H1 (cell line): ENCODE measurements at regions not wholly inside any gene's neighbourhood (a gene's known extent, or its start where the extent isn't known, plus 50 kb on each side); places are given as distances from the start of the nearest gene placed in this dataset.

Source experiments
- CTCF ChIA-PET: fragments of 300-600 bp; sonication (Branson Sonifier 250); formaldehyde crosslinking; loops from one replicate; lab custom pipeline; 2021; ENCODE audit not compliant: partially characterized antibody; lab: Charles Lee
- POLR2A ChIA-PET: fragments of 300-600 bp; sonication (Branson Sonifier 250); formaldehyde crosslinking; loops from one replicate; lab custom pipeline; 2021; ENCODE audit warnings: inconsistent platforms; ENCODE audit not compliant: partially characterized antibody; lab: Charles Lee
- DNase-seq, 2 experiments: peaks; one replicate each; pipeline versions ENCODE4 v3.0.0 to v3.0.0-alpha.2; 2010 to 2022; ENCODE audit warnings: low spot score in 2 of 2, low read depth in 1 of 2, mixed read lengths in 1 of 2
- FAIRE-seq: peaks from 2 replicates; lab custom pipeline; 2011; peaks lifted over from hg19 to GRCh38; lab: Jason Lieb, UNC
- H2AFZ ChIP-seq: 2 replicates; pipeline ENCODE4 v1.8.1; 2012; ENCODE audit warnings: low read length, inconsistent platforms
- H2AK5ac ChIP-seq: 2 replicates; pipeline ENCODE4 v1.6.1; 2013; ENCODE audit warnings: low read depth, low read length
- H2BK120ac ChIP-seq: replicated peaks from 2 replicates; pipeline ENCODE3; 2013; ENCODE audit warnings: low read depth, low read length, inconsistent platforms
- H2BK12ac ChIP-seq: 2 replicates; pipeline ENCODE4 v1.6.1; 2013; ENCODE audit warnings: low read depth, low read length
- H2BK15ac ChIP-seq: 2 replicates; pipeline ENCODE4 v1.6.1; 2013; ENCODE audit warnings: low read length
- H2BK20ac ChIP-seq: 2 replicates; pipeline ENCODE4 v1.6.1; 2013; ENCODE audit warnings: low read length
- H2BK5ac ChIP-seq: 2 replicates; pipeline ENCODE4 v1.6.1; 2013; ENCODE audit warnings: low read depth, low read length
- H3K14ac ChIP-seq: 2 replicates; pipeline ENCODE4 v1.6.1; 2013; ENCODE audit warnings: inconsistent platforms; ENCODE audit not compliant: insufficient read length
- H3K18ac ChIP-seq: 2 replicates; pipeline ENCODE4 v1.6.1; 2013; ENCODE audit warnings: low read length; ENCODE audit errors: extremely low read depth
- H3K23ac ChIP-seq: 2 replicates; pipeline ENCODE4 v1.6.1; 2013; ENCODE audit warnings: inconsistent platforms; ENCODE audit not compliant: insufficient read length
- H3K23me2 ChIP-seq: 2 replicates; pipeline ENCODE4 v1.6.1; 2013; ENCODE audit warnings: low read depth, low read length
- H3K27ac ChIP-seq: 2 replicates; pipeline ENCODE4 v1.6.1; 2011; ENCODE audit warnings: low read depth, low read length, inconsistent platforms
- H3K27me3 ChIP-seq, 4 experiments: replicated peaks in 1 of 4; 1 replicate in 1 of 4; 2 replicates in 3 of 4; pipeline versions ENCODE4 v1.6.1 to v1.8.1; 2011 to 2013; ENCODE audit warnings: low read length in 3 of 4, mild to moderate bottlenecking in 3 of 4, inconsistent platforms in 2 of 4, mixed read lengths in 2 of 4, moderate library complexity in 1 of 4; ENCODE audit not compliant: control insufficient read depth in 3 of 4, insufficient read depth in 3 of 4; ENCODE audit errors: extremely low read depth in 1 of 4
- H3K36me3 ChIP-seq, 4 experiments: 2 replicates each; pipeline versions ENCODE4 v1.6.1 to v1.8.1; 2011 to 2013; ENCODE audit warnings: mild to moderate bottlenecking in 4 of 4, low read length in 3 of 4, moderate library complexity in 2 of 4, control low read depth in 1 of 4, inconsistent platforms in 1 of 4; ENCODE audit not compliant: insufficient read depth in 4 of 4, control insufficient read depth in 2 of 4
- H3K4ac ChIP-seq: replicated peaks from 2 replicates; pipeline ENCODE3; 2013; ENCODE audit warnings: low read length, low read depth, mixed read lengths, inconsistent platforms; ENCODE audit not compliant: insufficient read length
- H3K4me1 ChIP-seq, 4 experiments: replicated peaks in 1 of 4; 1 replicate in 1 of 4; 2 replicates in 3 of 4; pipeline versions ENCODE4 v1.6.1 to v1.8.1; 2011 to 2013; ENCODE audit warnings: low read length in 3 of 4, inconsistent platforms in 2 of 4, mixed read lengths in 1 of 4; ENCODE audit not compliant: insufficient read depth in 4 of 4, control insufficient read depth in 3 of 4
- H3K4me2 ChIP-seq, 2 experiments: 2 replicates each; pipeline versions ENCODE4 v1.6.1 to v1.8.1; 2011 to 2013; ENCODE audit warnings: low read depth in 2 of 2, low read length in 2 of 2, control low read depth in 1 of 2, inconsistent platforms in 1 of 2, mild to moderate bottlenecking in 1 of 2; ENCODE audit not compliant: insufficient read depth in 1 of 2
- H3K4me3 ChIP-seq, 4 experiments: fragments of 200-600, 300-600 bp in 1 of 4; sonication (generic), shearing (Covaris generic), sonication (Bioruptor Twin) in 1 of 4; 2 replicates each; pipeline versions ENCODE4 v1.5.1 to v1.8.1; 2011 to 2016; ENCODE audit warnings: low read length in 4 of 4, low read depth in 3 of 4, control low read depth in 2 of 4, inconsistent platforms in 2 of 4, mild to moderate bottlenecking in 2 of 4, mixed read lengths in 1 of 4, moderate library complexity in 1 of 4; ENCODE audit not compliant: insufficient read depth in 2 of 4; ENCODE audit errors: extremely low read depth in 1 of 4
- H3K56ac ChIP-seq: replicated peaks from 2 replicates; pipeline ENCODE3; 2013; ENCODE audit warnings: low read depth, mild to moderate bottlenecking, mixed read lengths, low read length, inconsistent platforms; ENCODE audit not compliant: insufficient read length
- H3K79me1 ChIP-seq: 2 replicates; pipeline ENCODE4 v1.6.1; 2013; ENCODE audit warnings: low read depth, low read length, control low read depth
- H3K79me2 ChIP-seq, 2 experiments: 2 replicates each; pipeline versions ENCODE4 v1.6.1 to v1.8.1; 2012 to 2013; ENCODE audit warnings: low read length in 2 of 2, mild to moderate bottlenecking in 2 of 2, inconsistent platforms in 1 of 2; ENCODE audit not compliant: insufficient read depth in 2 of 2, control insufficient read depth in 1 of 2
- H3K9ac ChIP-seq, 4 experiments: replicated peaks in 1 of 4; 1 replicate in 1 of 4; 2 replicates in 3 of 4; pipeline versions ENCODE4 v1.6.1 to v1.8.1; 2011 to 2013; ENCODE audit warnings: low read depth in 3 of 4, low read length in 3 of 4, control low read depth in 2 of 4, mild to moderate bottlenecking in 2 of 4, moderate library complexity in 2 of 4, inconsistent platforms in 1 of 4; ENCODE audit errors: extremely low read depth in 1 of 4
- H3K9me3 ChIP-seq, 2 experiments: 2 replicates each; pipeline versions ENCODE4 v1.6.1 to v1.8.1; 2012 to 2013; ENCODE audit warnings: mild to moderate bottlenecking in 2 of 2, moderate library complexity in 2 of 2, control low read depth in 1 of 2, inconsistent platforms in 1 of 2, low read depth in 1 of 2, low read length in 1 of 2, mixed read lengths in 1 of 2; ENCODE audit not compliant: insufficient read depth in 2 of 2
- H4K20me1 ChIP-seq, 2 experiments: replicated peaks in 1 of 2; 2 replicates each; pipeline versions ENCODE3 to v1.8.1; 2011 to 2013; ENCODE audit warnings: inconsistent platforms in 2 of 2, low read length in 2 of 2, mild to moderate bottlenecking in 1 of 2; ENCODE audit not compliant: insufficient read depth in 2 of 2, control insufficient read depth in 1 of 2
- H4K5ac ChIP-seq: 2 replicates; pipeline ENCODE4 v1.6.1; 2013; ENCODE audit warnings: low read length, low read depth, mixed read lengths, inconsistent platforms; ENCODE audit not compliant: insufficient read length
- H4K8ac ChIP-seq: 2 replicates; pipeline ENCODE4 v1.8.0; 2013; ENCODE audit warnings: mild to moderate bottlenecking, moderate library complexity, low read length, inconsistent platforms; ENCODE audit not compliant: insufficient read depth; ENCODE audit errors: extremely low read depth
- H4K91ac ChIP-seq: replicated peaks from 2 replicates; pipeline ENCODE3; 2013; ENCODE audit warnings: low read length, mixed read lengths, inconsistent platforms; ENCODE audit not compliant: insufficient read length
- EP300 ChIP-seq, 2 experiments: IDR thresholded peaks; 1 replicate in 1 of 2; 2 replicates in 1 of 2; pipeline ENCODE4 v1.6.1; 2011 to 2012; ENCODE audit warnings: low read depth in 2 of 2, low read length in 2 of 2, mild to moderate bottlenecking in 2 of 2, borderline replicate concordance in 1 of 2, inconsistent platforms in 1 of 2, moderate library complexity in 1 of 2
- POLR2AphosphoS5 ChIP-seq: IDR thresholded peaks from 2 replicates; pipeline ENCODE4 v1.6.1; 2011; ENCODE audit warnings: low read depth, low read length
- WGBS, 2 experiments: shearing (Covaris generic) in 1 of 2; methylation state at CpG; one replicate each; pipeline versions ENCODE4 v1.1.6 to v1.1.7; 2013 to 2015; ENCODE audit warnings: low lambda C conversion rate in 2 of 2, mixed read lengths in 2 of 2, inconsistent platforms in 1 of 2, low coverage in 1 of 2, missing lambda C conversion rate in 1 of 2; ENCODE audit not compliant: insufficient replicate concordance in 2 of 2, insufficient coverage in 1 of 2, insufficient read length in 1 of 2; ENCODE audit errors: extremely low coverage in 1 of 2, missing lambda C conversion rate in 1 of 2; 5-methylcytosine and 5-hydroxymethylcytosine counted together

GRCh38 chr3:7871003-7871560, 630.5 kb upstream of the LMCD1 start:
- H2AK5ac ChIP-seq, result no peak overlapping the region
- H3K79me2 ChIP-seq, result no peaks in the 10 kb centered on the region
- H3K4me1 ChIP-seq, result no peaks in the 10 kb centered on the region
- H3K27me3 ChIP-seq, result no peaks in the 10 kb centered on the region
- H3K4me2 ChIP-seq, result no peak overlapping the region
- no peak overlapping the region for H2BK5ac ChIP-seq
- H3K4ac ChIP-seq, result no peak overlapping the region
- no peak overlapping the region for H4K5ac ChIP-seq
- H3K9ac ChIP-seq, result no peak overlapping the region
- no peak overlapping the region for H2AFZ ChIP-seq
- H4K8ac ChIP-seq, result no peak overlapping the region
- no peak overlapping the region for H2BK20ac ChIP-seq
- ChIA-PET POLR2A (no interaction called here), CTCF (interaction anchor here (0.7 kb wide), 1 partner anchor 38 kb away, joined by 3 read pairs; no protein-coding TSS in a partner anchor)
- no peak for TF ChIP-seq EP300 (IDR thresholded peaks at IDR 0.05; ENCODE audit: borderline replicate concordance in 1 of 2, low read depth in 2 of 2, low read length in 2 of 2)
- TF ChIP-seq POLR2AphosphoS5, result no peak
- H3K18ac ChIP-seq, result no peak overlapping the region
- no peak overlapping the region for H3K56ac ChIP-seq
- no peak overlapping the region for H2BK15ac ChIP-seq
- no peak overlapping the region for H3K27ac ChIP-seq
- H3K4me3 ChIP-seq, result no peak overlapping the region
- WGBS, 2 experiments, result 96% methylated on average over 1 of the region's 1 CpG; no CpG with 5 or more reads in 1 of the 2 experiments
- no peak overlapping the region for H4K91ac ChIP-seq
- FAIRE-seq, result no peak
- no peaks in the 10 kb centered on the region for H4K20me1 ChIP-seq
- H3K9me3 ChIP-seq, result no peaks in the 10 kb centered on the region
- no peak for DNase-seq
- H3K14ac ChIP-seq, result no peak overlapping the region
- no peak overlapping the region for H3K23ac ChIP-seq
- no peaks in the 10 kb centered on the region for H3K23me2 ChIP-seq
- no peak overlapping the region for H2BK120ac ChIP-seq
- no peak overlapping the region for H2BK12ac ChIP-seq
- H3K79me1 ChIP-seq, result no peaks in the 10 kb centered on the region
- H3K36me3 ChIP-seq, result no peaks in the 10 kb centered on the region
